PFSK-1 (cell line): ENCODE measurements at regions not wholly inside any gene's neighbourhood (a gene's known extent, or its start where the extent isn't known, plus 50 kb on each side); places are given as distances from the start of the nearest gene placed in this dataset.

Experiments
- POLR2AphosphoS5 ChIP-seq: IDR thresholded peaks from 2 replicates; pipeline ENCODE4 v1.6.1; 2012; ENCODE audit warnings: low read depth, mild to moderate bottlenecking, control low read depth, low read length, moderate library complexity
- TAF1 ChIP-seq: IDR thresholded peaks from 2 replicates; pipeline ENCODE4 v1.6.1; 2012; ENCODE audit warnings: low read length, control low read depth, borderline replicate concordance; ENCODE audit not compliant: insufficient read depth

- TF ChIP-seq POLR2AphosphoS5 = no peak
- TF ChIP-seq TAF1 = no peak
These were observed 88.3 kb upstream of the CCDC112 start for GRCh38 chr5:115384587-115385375.
